ENCODE measurements at regions not wholly inside any gene's neighbourhood (a gene's known extent, or its start where the extent isn't known, plus 50 kb on each side); places are given as distances from the start of the nearest gene placed in this dataset.
"Not testable (repeated sequence)": the region's sequence is repeated elsewhere in the genome, so short reads cannot be mapped to it uniquely, and the experiment has no call there.

- in situ Hi-C loops (cut with HindIII; ENCODE audit: low pct_unique_long_range_greater_than_20kb, low sequenced_read_pairs) = no loop called here
- TF ChIP-seq JUND (IDR thresholded peaks at IDR 0.05; ENCODE audit: low read depth) = no peak
- DNase-seq (ENCODE audit: low read depth in 1 of 2, low spot score in 1 of 2) = no peak
Observed at GRCh38 chr12:67047634-67048033, 221.5 kb upstream of the CAND1 start.

GRCh38 chr12:67048371-67048770 lies 220.8 kb upstream of the CAND1 start:
- no peak for TF ChIP-seq JUND (IDR thresholded peaks at IDR 0.05; ENCODE audit: low read depth)
- in situ Hi-C loops (cut with HindIII; ENCODE audit: low pct_unique_long_range_greater_than_20kb, low sequenced_read_pairs) = no loop called here
- no peak for DNase-seq (ENCODE audit: low read depth in 1 of 2, low spot score in 1 of 2)

- in situ Hi-C loops (cut with HindIII; ENCODE audit: low pct_unique_long_range_greater_than_20kb, low sequenced_read_pairs); DNase-seq (ENCODE audit: low read depth in 1 of 2, low spot score in 1 of 2): not testable (repeated sequence)
Observed at GRCh38 chr12:67049199-67049598, 220.0 kb upstream of the CAND1 start.

- no peak for DNase-seq (ENCODE audit: low read depth in 1 of 2, low spot score in 1 of 2)
- TF ChIP-seq JUND (IDR thresholded peaks at IDR 0.05; ENCODE audit: low read depth) = no peak
Observed at GRCh38 chr12:67052981-67053380, 216.2 kb upstream of the CAND1 start.

GRCh38 chr12:67056329-67056728 lies 212.8 kb upstream of the CAND1 start:
- TF ChIP-seq JUND (IDR thresholded peaks at IDR 0.05; ENCODE audit: low read depth) = no peak
- DNase-seq (ENCODE audit: low read depth in 1 of 2, low spot score in 1 of 2) = no peak
- in situ Hi-C loops (cut with HindIII; ENCODE audit: low pct_unique_long_range_greater_than_20kb, low sequenced_read_pairs) = no loop called here

More at GRCh38 chr12:67052981-67053380, 216.2 kb upstream of the CAND1 start:
- in situ Hi-C loops (cut with HindIII; ENCODE audit: low pct_unique_long_range_greater_than_20kb, low sequenced_read_pairs) = no loop called here

- in situ Hi-C loops (cut with HindIII; ENCODE audit: low pct_unique_long_range_greater_than_20kb, low sequenced_read_pairs) = no loop called here
- DNase-seq (ENCODE audit: low read depth in 1 of 2, low spot score in 1 of 2) = no peak
- TF ChIP-seq JUND (IDR thresholded peaks at IDR 0.05; ENCODE audit: low read depth) = no peak
Observed at GRCh38 chr12:67057072-67057471, 212.1 kb upstream of the CAND1 start.

GRCh38 chr12:67062193-67062592 lies 207.0 kb upstream of the CAND1 start:
- DNase-seq (ENCODE audit: low read depth in 1 of 2, low spot score in 1 of 2) = no peak
- in situ Hi-C loops (cut with HindIII; ENCODE audit: low pct_unique_long_range_greater_than_20kb, low sequenced_read_pairs) = no loop called here
- TF ChIP-seq JUND (IDR thresholded peaks at IDR 0.05; ENCODE audit: low read depth) = no peak

- peak in 1 of 2 experiments; percentile 38 for DNase-seq (ENCODE audit: low read depth in 1 of 2, low spot score in 1 of 2)
- in situ Hi-C loops (cut with HindIII; ENCODE audit: low pct_unique_long_range_greater_than_20kb, low sequenced_read_pairs) = no loop called here
- no peak for TF ChIP-seq JUND (IDR thresholded peaks at IDR 0.05; ENCODE audit: low read depth)
Observed at GRCh38 chr12:67067453-67068203, 201.5 kb upstream of the CAND1 start.

GRCh38 chr12:67068204-67068731 lies 200.9 kb upstream of the CAND1 start:
- DNase-seq (ENCODE audit: low read depth in 1 of 2, low spot score in 1 of 2) = peak in 1 of 2 experiments; percentile 15
- TF ChIP-seq JUND (IDR thresholded peaks at IDR 0.05; ENCODE audit: low read depth) = no peak
- in situ Hi-C loops (cut with HindIII; ENCODE audit: low pct_unique_long_range_greater_than_20kb, low sequenced_read_pairs) = no loop called here

GRCh38 chr12:67068761-67069450 lies 200.3 kb upstream of the CAND1 start:
- in situ Hi-C loops (cut with HindIII; ENCODE audit: low pct_unique_long_range_greater_than_20kb, low sequenced_read_pairs) = no loop called here
- DNase-seq (ENCODE audit: low read depth in 1 of 2, low spot score in 1 of 2) = peak; percentile 30 to 76
- TF ChIP-seq JUND (IDR thresholded peaks at IDR 0.05; ENCODE audit: low read depth) = no peak

GRCh38 chr12:67069451-67070306 lies 199.5 kb upstream of the CAND1 start:
- TF ChIP-seq JUND (IDR thresholded peaks at IDR 0.05; ENCODE audit: low read depth) = no peak
- in situ Hi-C loops (cut with HindIII; ENCODE audit: low pct_unique_long_range_greater_than_20kb, low sequenced_read_pairs) = no loop called here
- peak; percentile 43 to 74 for DNase-seq (ENCODE audit: low read depth in 1 of 2, low spot score in 1 of 2)

GRCh38 chr12:67070307-67070600 lies 198.9 kb upstream of the CAND1 start:
- in situ Hi-C loops (cut with HindIII; ENCODE audit: low pct_unique_long_range_greater_than_20kb, low sequenced_read_pairs) = no loop called here
- peak in 1 of 2 experiments; percentile 38 for DNase-seq (ENCODE audit: low read depth in 1 of 2, low spot score in 1 of 2)

More at GRCh38 chr12:67070307-67070600, 198.9 kb upstream of the CAND1 start:
- TF ChIP-seq JUND (IDR thresholded peaks at IDR 0.05; ENCODE audit: low read depth) = no peak
